Rectal smooth muscle tissue (tissue), 1 donor: ENCODE measurements at regions not wholly inside any gene's neighbourhood (a gene's known extent, or its start where the extent isn't known, plus 50 kb on each side); places are given as distances from the start of the nearest gene placed in this dataset.
"Not testable (repeated sequence)": the region's sequence is repeated elsewhere in the genome, so short reads cannot be mapped to it uniquely, and the experiment has no call there.

Source experiments
- H3K27ac ChIP-seq: one replicate; pipeline ENCODE4 v1.7.0; 2013; ENCODE audit warnings: low read depth, low read length, inconsistent platforms
- H3K27me3 ChIP-seq: one replicate; pipeline ENCODE4 v1.7.0; 2013; ENCODE audit warnings: low read length; ENCODE audit not compliant: control insufficient read depth, insufficient read depth
- H3K36me3 ChIP-seq: one replicate; pipeline ENCODE4 v1.7.0; 2013; ENCODE audit warnings: low read length; ENCODE audit not compliant: control insufficient read depth, insufficient read depth
- H3K4me1 ChIP-seq: one replicate; pipeline ENCODE4 v1.7.0; 2013; ENCODE audit warnings: low read length; ENCODE audit not compliant: control insufficient read depth, insufficient read depth
- H3K4me3 ChIP-seq: one replicate; pipeline ENCODE4 v1.7.0; 2013; ENCODE audit warnings: low read length
- H3K9ac ChIP-seq: one replicate; pipeline ENCODE4 v1.7.0; 2013; ENCODE audit warnings: low read length

DNA sequence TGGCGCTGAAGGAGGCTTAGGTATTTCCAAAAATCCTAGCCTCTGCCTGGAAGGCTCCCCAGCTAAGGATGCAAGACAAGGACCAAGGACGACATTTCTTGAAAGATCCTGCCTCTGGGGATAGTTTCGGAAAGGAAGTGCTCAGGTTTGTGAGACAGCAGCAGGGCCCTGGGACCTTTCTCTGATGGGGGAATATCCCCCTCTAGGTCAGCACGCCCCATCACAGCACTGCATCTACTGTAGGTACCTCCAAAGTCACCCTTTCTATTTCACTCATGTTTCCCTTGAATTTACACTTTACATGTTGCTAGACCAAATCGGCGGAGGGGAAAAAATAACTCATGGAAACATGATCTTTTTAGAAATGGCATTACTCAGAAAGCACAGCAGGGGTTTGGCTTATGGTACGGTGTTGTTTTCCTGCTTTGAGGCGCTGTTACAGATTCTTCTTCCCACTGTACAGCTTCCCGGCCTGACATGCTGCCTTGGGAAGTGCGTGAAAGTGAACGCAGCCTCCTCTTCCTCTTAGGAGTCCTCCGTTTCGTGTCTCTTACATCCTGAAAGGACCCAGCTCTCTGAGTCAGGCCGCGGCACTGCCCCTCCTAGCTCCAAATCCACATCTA, 77.2 kb upstream of the DHRSX start:
- Histone ChIP-seq H3K4me3 (no peak overlapping the region), H3K36me3 (no peaks in the 10 kb centered on the region), H3K27me3 (peaks cover 10% of the 10 kb centered on the region), H3K4me1 (no peaks in the 10 kb centered on the region), H3K27ac (no peak overlapping the region), H3K9ac (no peak overlapping the region)

DNA sequence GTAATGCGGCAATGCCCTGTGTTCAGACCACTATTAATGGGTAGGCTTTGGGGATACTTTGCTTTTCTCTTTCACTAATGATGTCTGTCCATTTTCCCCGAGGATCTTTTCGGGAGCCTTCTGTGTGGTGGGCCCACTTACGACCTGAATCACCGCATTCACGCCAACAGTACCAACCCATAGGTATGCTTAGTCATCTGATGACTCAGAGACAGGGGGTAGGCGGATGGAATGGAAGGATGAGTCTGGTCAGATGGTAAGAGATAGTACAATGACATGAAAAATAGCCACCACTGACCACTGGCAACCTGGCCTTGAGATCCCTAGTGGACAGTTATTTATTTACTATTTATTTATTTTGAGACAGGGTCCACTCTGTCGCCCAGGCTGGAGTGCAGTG, 76.0 kb upstream of the DHRSX start:
- no peak overlapping the region for H3K9ac ChIP-seq
- peaks cover 7% of the 10 kb centered on the region for H3K27me3 ChIP-seq
- no peak overlapping the region for H3K4me3 ChIP-seq
- H3K36me3 ChIP-seq = no peaks in the 10 kb centered on the region
- H3K4me1 ChIP-seq = no peaks in the 10 kb centered on the region
- no peak overlapping the region for H3K27ac ChIP-seq

DNA sequence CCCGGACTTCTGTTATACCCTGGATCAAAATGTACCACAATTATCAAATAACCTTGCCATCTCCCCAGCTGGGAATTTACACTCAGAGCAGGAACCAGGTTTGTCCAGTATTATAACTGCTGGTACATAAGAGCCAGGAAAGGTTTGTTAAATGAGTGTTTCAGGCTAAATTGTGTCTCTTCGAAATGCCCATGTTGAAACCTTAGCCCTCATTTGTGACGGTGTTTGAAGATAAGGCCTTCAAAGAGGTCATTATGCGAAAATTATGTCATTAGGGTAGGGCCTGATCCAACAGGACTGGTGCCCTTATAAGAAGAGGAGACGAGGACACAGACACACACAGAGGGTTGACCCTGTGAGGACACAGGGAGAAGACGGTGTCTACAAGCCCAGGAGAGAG, 73.5 kb upstream of the DHRSX start:
- no peaks in the 10 kb centered on the region for H3K27me3 ChIP-seq
- H3K27ac ChIP-seq = no peak overlapping the region
- no peaks in the 10 kb centered on the region for H3K36me3 ChIP-seq
- no peaks in the 10 kb centered on the region for H3K4me1 ChIP-seq
- no peak overlapping the region for H3K4me3 ChIP-seq
- H3K9ac ChIP-seq = no peak overlapping the region

DNA sequence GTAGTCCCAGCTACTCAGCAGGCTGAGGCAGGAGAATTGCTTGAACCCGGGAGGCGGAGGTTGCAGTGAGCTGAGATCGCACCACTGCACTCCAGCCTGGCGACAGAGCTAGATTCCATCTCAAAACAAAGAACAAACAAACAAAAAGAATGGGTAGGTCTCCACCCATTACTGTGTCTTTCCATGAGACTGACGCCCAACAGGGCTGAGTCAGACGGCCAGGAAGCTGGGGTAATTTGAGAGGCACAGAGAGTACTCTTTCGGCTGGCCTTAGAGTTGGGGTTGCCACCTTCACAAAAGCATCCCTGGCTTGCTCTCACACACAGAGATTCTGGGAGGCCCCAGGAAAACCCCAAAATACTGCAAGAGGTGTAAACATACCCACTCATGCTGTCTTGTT, 72.0 kb upstream of the DHRSX start:
- no peak overlapping the region for H3K9ac ChIP-seq
- no peaks in the 10 kb centered on the region for H3K36me3 ChIP-seq
- H3K27ac ChIP-seq = no peak overlapping the region
- no peaks in the 10 kb centered on the region for H3K27me3 ChIP-seq
- no peaks in the 10 kb centered on the region for H3K4me1 ChIP-seq
- H3K4me3 ChIP-seq = no peak overlapping the region

DNA sequence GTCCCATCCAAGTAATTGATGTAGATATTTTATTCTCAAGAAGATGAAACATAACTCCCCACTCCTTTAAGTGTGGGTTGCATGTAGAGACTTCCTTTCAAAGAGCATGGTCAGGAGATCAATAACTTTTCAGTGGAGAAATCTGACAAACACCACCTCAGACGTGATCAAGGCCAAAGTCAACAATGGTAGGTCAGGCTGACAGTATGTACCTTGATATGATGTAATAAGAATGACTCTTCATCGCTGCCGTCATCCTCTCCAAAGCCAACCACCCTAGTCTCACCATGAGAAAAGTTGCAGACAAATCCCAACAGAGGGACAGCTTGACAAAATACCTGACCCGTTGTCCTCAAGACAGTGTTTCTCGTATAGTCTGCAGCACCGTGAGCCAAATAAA, 67.3 kb upstream of the DHRSX start:
- H3K4me3 ChIP-seq = no peak overlapping the region
- H3K4me1 ChIP-seq = no peaks in the 10 kb centered on the region
- H3K27me3 ChIP-seq = no peaks in the 10 kb centered on the region
- no peak overlapping the region for H3K9ac ChIP-seq
- H3K27ac ChIP-seq = no peak overlapping the region
- H3K36me3 ChIP-seq = no peaks in the 10 kb centered on the region

DNA sequence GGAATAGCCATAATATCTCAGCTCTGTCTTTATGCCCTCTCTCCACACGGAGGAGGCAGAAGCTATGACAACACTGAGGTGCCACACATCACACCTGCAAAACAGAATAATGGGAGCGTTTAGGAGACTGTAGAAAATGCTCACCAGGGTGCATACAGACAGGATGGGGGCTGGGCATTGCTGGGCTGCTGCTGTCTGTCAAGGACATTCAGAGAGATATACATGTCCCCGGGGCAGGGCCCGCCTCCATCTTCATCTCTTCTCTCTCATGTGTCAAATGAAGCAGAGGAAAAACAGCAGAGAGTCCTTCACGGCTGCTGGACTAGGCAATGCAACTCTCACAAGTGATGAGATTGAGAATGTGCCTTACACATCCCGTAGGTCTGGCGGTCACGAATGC, 65.3 kb upstream of the DHRSX start:
- Histone ChIP-seq H3K27ac (no peak overlapping the region), H3K4me1 (no peaks in the 10 kb centered on the region), H3K4me3 (no peak overlapping the region), H3K36me3 (no peaks in the 10 kb centered on the region), H3K9ac (no peak overlapping the region), H3K27me3 (no peaks in the 10 kb centered on the region)

DNA sequence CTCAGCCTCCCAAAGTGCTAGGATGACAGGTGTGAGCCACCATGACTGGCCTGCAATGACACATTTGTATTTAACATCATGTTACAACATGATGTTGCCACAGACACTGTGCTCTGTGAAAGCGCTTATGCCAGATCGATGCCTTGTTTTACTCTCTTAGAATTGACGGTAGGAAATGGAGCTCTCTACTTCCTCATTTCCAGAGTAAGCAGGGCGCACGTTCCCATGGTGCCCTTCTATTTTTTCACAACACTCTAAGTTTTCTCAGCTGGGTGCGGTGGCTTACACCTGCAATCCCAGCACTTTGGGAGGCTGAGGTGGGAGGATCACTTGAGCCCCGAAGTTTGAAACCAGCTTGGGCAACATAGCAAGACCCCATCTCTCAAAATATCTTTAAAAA, 60.7 kb upstream of the DHRSX start:
- H3K9ac ChIP-seq = no peak overlapping the region
- H3K36me3 ChIP-seq = no peaks in the 10 kb centered on the region
- H3K4me3 ChIP-seq = no peak overlapping the region
- no peaks in the 10 kb centered on the region for H3K4me1 ChIP-seq
- peaks cover 2% of the 10 kb centered on the region for H3K27me3 ChIP-seq
- H3K27ac ChIP-seq = no peak overlapping the region

DNA sequence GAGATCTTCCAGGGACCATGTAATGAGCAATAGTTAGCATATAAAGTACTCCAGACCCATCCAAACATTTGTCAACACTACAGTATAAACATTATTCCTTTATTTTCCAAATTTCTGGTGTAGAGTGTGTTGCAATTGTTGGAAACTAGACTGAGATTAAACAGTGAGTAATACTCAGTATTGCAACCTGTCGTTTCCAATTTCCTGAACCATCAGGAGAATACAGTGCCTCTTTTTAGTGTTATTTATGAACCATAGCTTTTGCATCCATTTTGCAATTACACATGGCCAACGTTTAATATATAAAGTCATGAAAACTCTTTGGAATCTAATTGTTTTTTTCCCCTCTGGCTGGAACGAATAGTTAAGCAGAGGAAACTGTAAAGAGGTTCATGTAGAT, 58.3 kb upstream of the DHRSX start:
- H3K27me3 ChIP-seq = peaks cover 2% of the 10 kb centered on the region
- H3K4me3 ChIP-seq = no peak overlapping the region
- no peaks in the 10 kb centered on the region for H3K36me3 ChIP-seq
- H3K27ac ChIP-seq = no peak overlapping the region
- H3K9ac ChIP-seq = no peak overlapping the region
- H3K4me1 ChIP-seq = no peaks in the 10 kb centered on the region

DNA sequence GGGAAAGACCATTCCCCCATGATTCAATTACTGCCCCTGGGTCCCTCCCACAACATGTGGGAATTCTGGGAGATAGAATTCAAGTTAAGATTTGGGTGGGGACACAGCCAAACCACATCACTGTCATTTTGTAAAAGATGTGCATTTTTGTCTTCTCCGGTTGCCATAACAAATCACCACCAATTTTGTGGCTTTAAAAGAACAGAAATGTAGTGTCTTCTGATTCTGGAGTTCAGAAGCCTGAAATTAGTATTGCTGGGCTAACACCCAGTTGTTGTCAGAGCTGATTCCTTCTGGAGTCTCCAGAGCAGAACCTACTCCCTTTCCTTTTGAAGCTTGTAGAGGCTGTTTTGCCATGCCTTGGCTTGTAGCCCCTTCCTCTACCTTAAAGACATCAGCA, 54.1 kb upstream of the DHRSX start:
- no peak overlapping the region for H3K27ac ChIP-seq
- no peak overlapping the region for H3K9ac ChIP-seq
- H3K4me3 ChIP-seq = no peak overlapping the region
- peaks cover 2% of the 10 kb centered on the region for H3K27me3 ChIP-seq
- H3K4me1 ChIP-seq = no peaks in the 10 kb centered on the region
- no peaks in the 10 kb centered on the region for H3K36me3 ChIP-seq

DNA sequence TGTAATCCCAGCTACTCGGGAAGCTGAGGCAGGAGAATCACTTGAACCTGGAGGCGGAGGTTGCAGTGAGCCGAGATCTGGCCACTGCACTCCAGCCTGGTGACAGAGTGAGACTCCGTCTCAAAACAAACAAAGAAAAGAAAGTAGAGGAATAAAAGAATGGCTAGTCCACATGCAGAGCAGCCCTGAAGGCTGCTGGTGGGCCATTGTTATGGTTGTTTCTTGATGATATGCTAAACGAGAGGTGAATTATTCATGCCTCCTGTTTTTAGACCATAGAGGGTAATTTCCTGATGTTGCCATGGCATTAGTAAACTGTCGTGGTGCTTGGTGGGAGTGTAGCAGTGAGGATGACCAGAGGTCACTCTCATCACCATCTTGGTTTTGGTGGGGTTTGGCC, 53.3 kb upstream of the DHRSX start:
- H3K27me3 ChIP-seq = not testable (repeated sequence)

DNA sequence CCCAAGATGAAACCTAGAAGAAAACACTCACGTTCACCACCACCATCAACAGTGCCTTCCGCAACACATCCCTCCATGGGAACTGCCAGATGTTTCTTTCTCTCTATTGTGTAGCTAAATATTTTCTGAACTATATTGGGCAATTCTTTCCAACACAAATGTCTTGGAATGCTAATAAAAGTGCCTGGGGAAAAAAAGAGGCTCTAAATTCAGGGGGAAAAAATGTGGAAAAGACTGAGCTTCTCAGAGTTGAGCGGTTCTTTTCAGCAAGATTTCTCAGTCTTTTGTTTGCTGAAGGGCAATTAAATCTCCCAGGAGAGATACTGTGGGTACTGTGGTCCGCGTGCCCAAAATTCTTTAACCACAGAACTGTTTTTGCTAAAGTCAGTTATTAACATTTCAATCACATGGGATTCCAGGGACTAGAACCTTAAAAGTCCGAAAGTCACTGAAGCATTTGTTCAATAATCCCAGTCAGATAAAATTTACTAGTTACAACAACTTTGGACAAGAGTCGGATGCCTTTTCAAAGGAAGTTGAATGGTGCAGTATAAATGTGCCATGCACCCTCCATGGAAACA, 51.9 kb upstream of the DHRSX start:
- no peaks in the 10 kb centered on the region for H3K36me3 ChIP-seq
- no peak overlapping the region for H3K9ac ChIP-seq
- H3K27ac ChIP-seq = no peak overlapping the region
- H3K27me3 ChIP-seq = no peaks in the 10 kb centered on the region
- H3K4me3 ChIP-seq = no peak overlapping the region
- no peaks in the 10 kb centered on the region for H3K4me1 ChIP-seq

More for the DNA sequence above, 53.3 kb upstream of the DHRSX start:
- H3K4me3 ChIP-seq, H3K36me3 ChIP-seq, H3K4me1 ChIP-seq, H3K27ac ChIP-seq, H3K9ac ChIP-seq: not testable (repeated sequence)

DNA sequence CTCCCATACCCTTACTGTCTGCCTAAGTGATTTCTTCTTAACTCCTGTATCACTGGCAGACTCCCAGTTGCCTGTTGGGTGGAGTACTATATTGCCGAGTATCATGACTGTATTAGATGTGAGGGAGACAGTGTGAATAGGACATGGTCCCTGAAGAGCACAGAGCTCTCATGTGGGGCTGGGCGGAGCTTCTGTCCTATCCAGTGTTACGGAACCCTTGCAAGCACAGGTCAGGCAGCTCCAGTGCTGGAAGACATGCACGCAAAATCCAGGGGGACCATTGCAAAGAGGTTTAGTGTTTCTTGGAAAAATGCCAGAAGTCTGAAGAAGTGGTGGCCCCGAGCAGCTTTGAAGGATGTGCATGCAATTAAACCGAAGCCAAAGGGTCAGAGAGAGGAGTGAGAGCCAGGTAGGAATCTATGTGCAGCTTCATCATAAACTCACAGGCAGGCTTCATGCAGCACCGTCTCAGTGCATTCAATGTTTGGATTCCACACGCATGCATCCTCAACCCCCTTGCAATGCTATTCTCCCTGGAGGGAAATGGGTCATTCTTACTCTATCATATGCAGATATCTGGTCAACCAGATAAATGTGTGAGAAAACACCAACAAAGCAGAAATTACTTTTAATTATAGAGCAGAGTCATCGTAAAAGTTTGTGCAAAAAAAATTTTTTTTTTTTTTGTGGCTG, 49.7 kb upstream of the DHRSX start:
- Histone ChIP-seq H3K27ac (no peak overlapping the region), H3K27me3 (no peaks in the 10 kb centered on the region)

More for the DNA sequence above, 49.7 kb upstream of the DHRSX start:
- H3K4me3 ChIP-seq = no peak overlapping the region
- H3K9ac ChIP-seq = no peak overlapping the region
- H3K36me3 ChIP-seq = no peaks in the 10 kb centered on the region
- H3K4me1 ChIP-seq = no peaks in the 10 kb centered on the region
